Sigmoid colon (tissue), 4 donors: ENCODE measurements at regions not wholly inside any gene's neighbourhood (a gene's known extent, or its start where the extent isn't known, plus 50 kb on each side); places are given as distances from the start of the nearest gene placed in this dataset.

ENCODE experiments used
- CTCF ChIP-seq, 4 experiments: fragments of 450-650 bp in 3 of 4; fragments of 200-600 bp in 1 of 4; IDR thresholded peaks; one replicate each; pipeline ENCODE4 v1.5.1; 2016 to 2019; ENCODE audit warnings: antibody characterized with exemption in 4 of 4, mild to moderate bottlenecking in 3 of 4, moderate library complexity in 2 of 4
- EP300 ChIP-seq, 4 donors: sonication (generic); formaldehyde crosslinking; IDR thresholded peaks; one replicate each; pipeline ENCODE4 v1.6.1; 2017; ENCODE audit warnings: antibody characterized with exemption in 4 of 4
- POLR2A ChIP-seq, 2 donors: fragments of 450-650 bp; IDR thresholded peaks; one replicate each; pipeline ENCODE4 v1.6.1; 2016; ENCODE audit warnings: antibody characterized with exemption in 2 of 2, mild to moderate bottlenecking in 2 of 2, moderate library complexity in 2 of 2
- POLR2AphosphoS5 ChIP-seq, 4 donors: sonication (generic); formaldehyde crosslinking; IDR thresholded peaks; one replicate each; pipeline ENCODE4 v1.6.1; 2017; ENCODE audit warnings: antibody characterized with exemption in 4 of 4

GRCh38 chr15:47356297-47356696 is 361.0 kb upstream of the SEMA6D start:
- TF ChIP-seq POLR2A (IDR thresholded peaks at IDR 0.05) (no peak), EP300 (IDR thresholded peaks at IDR 0.05) (no peak), CTCF (IDR thresholded peaks at IDR 0.05) (no peak), POLR2AphosphoS5 (IDR thresholded peaks at IDR 0.05) (no peak)
